HG03025 (cell line): ENCODE measurements at regions not wholly inside any gene's neighbourhood (a gene's known extent, or its start where the extent isn't known, plus 50 kb on each side); places are given as distances from the start of the nearest gene placed in this dataset.
"Not testable (repeated sequence)": the region's sequence is repeated elsewhere in the genome, so short reads cannot be mapped to it uniquely, and the experiment has no call there.

Experiments
- ATAC-seq: cut with Tn5 transposase; IDR thresholded peaks from one replicate; pipeline ENCODE4 v1.9.1; 2021; ENCODE audit warnings: mild to moderate bottlenecking, moderate library complexity; ENCODE audit not compliant: unreplicated experiment, low FRiP score

DNA sequence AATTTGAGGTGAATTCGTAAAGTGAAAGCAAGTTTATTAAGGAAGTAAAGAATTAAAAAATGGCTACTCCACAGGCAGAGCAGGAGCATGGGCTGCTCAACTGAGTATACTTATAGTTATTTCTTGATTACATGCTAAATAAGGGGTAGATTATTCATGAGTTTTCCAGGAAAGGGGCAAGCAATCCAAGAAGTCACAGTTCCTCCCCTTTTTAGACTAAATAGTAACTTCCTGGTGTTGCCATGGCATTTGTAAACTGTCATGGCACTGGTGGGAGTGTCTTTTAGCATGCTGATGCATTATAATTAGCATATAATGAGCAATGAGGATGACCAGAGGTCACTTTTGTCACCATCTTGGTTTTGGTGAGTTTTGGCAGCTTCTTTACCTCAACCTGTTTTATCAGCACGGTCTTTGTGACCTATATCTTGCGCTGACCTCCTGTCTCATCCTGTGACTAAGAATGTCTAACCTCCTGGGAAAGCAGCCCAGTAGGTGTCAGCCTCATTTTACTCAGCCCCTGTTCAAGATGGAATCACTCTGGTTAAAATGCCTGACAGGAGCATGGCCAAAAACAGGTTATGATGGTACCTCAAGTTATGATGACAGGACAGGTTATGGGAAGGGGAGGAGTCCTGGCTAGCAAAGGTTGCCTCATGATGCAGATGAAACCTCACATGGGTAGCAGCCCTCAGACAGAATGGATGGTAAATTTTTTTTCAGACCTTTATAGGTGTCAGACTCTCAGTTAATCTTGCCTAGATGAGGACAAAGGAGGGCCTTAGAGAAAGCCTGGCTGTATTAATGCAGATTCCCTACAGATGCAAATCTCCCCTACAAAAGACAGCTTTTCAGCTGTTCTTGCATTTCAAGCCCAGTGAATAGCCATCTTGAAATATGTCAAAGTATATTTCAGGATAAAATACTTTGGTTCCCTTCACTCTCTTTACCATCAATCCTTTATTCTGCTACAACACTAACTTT lies 49.7 kb downstream of the SIPA1L2 start:
- no peak for ATAC-seq

DNA sequence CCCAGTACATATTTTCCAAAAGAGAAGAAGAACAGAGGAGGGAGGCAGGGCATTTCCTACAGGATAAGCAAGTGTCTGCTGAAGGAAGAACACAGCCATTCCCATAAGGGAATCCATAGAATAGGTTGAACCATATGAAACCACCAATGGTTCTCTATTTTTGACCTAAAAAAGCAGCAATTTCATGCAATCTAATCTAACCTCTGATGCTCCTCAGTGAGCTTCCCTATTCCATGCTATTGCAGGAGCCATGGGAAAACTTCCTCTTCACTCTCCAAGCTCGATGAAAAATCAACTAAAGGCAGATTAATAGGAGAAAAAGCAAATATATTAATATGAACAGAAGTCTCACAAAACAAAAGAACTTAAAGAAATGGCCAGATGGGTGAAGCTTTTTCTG lies 50.5 kb downstream of the SIPA1L2 start:
- no peak for ATAC-seq

DNA sequence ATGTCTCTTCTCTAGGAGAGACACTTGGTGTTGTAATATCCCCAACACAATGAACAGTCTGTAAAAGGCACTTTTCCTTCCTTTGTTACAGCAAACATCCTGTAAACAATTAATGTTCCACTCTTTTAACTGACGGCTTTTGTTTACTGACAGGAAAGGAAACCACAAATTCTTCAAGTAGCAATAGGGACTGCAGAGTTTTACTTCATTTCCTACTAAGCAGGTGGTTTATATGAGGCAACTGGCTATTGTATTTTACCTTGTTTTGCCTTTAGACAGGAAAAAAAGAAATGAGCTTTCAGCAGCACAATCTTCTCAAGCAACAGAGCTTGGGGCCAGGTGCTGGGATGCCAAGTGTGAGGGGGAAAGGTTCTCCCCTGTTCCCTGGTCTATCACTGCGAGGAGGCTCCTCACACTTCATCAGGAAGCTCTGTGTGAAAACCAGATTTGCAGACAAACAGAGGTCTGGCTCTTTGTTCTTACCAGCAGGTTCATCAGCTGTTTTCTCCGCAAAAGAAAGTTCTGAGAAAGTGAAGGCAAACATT lies 51.2 kb downstream of the SIPA1L2 start:
- no peak for ATAC-seq

DNA sequence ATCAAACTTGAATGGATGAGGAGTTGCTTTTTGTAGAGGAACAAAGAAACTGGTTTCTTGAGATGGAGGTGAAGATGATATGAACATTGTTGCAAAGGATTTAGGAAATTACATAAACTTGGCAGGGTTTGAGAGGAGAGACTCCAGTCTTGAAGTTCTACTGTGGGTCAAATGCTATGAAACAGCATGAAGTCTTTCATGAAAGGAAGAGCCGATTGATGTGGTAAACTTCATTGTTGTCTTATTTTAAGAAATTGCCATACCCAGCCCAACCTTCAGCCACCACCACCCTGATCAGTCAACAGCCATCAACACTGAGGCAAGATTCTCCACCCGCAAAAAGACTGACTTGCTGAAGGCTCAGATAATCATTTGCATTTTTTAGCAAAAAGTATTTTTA lies 52.2 kb downstream of the SIPA1L2 start:
- ATAC-seq = no peak

DNA sequence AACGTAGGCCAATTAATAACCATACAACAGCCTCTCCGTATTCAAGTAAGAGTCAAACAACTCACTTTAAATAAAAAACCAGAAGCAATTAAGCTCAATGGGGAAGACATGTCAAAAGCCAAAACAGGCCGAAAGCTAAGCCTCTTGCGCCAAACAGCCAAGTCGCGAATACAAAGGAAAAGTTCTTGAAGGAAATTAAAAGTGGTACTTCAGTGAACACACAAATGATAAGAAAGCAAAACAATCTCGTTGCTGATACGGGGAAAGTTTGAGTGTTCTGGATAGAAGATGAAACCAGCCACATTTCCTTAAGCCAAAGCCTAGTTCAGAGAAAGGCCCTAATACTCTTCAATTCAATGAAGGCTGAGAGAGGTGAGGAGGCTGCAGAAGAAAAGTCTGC lies 53.4 kb downstream of the SIPA1L2 start:
- no peak for ATAC-seq

DNA sequence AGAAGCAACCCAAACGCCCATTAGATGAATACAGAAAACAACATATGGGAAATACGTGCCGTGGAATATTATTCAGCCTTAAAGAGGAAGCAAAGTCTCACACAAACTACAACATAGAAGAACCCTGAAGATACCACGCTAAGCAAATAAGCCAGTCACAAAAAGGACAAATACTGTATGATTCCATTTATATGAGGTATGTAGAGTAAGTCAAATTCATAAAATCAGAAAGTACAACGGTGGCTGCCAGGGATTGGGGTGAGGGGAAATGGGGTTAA lies 54.2 kb downstream of the SIPA1L2 start:
- no peak for ATAC-seq

DNA sequence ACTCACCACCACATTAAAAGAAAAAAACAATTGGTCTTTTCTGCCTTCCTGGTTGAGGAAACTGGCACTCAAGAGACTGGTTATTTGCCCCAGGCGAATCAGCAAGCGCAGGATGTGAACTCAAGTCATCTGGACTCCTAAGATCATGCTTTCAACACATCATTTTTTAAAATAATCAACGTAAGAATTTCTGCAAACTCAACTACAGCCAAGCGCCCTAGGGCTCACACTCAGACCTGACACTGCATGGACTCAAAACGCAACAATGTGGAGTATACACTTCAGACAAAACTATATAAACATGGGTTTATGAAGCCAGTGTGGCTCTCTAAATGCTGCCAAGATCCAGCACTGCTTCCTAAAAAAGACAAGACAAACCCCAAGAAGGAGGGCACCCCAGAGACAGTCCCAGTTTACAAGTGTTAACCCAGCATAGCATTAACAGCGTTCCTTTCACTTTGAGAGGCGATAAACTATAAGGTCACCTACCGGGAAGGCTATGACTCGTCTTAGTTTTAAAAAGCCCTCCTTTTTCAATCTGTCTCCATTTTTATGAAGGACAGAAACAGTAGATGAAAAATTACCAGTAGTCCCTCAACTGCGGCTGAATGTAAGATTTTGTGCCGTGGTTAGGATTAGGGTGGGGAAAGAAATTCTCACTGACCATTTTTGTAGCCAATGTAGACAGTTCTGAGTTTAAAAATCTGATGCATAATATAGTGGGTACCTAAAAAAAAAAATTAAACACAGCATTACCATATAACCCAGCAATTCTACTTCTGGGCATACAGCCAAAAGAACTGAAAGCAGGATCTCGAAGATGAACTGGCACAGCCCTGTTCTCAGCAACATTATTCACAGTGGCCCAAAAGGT lies 54.8 kb downstream of the SIPA1L2 start:
- no peak for ATAC-seq

DNA sequence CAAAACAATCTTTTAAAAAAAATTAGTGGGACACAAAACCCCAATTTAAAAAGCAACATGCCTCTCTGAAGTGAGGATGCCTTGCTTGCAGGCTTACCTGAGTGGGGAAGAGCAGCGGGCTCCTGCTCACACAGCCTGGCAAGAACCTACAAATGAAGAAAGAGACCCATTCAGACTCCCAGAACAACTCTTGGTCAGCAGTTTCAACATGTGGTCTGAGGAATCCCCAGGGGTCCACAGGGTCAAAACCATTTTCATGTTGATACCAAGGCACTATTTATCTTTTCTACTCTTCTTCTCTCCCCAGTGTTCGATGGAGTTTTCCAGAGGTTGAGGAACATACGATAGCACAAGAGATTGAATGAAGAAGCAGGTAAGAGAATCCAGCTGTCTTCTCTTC lies 55.9 kb downstream of the SIPA1L2 start:
- no peak for ATAC-seq

DNA sequence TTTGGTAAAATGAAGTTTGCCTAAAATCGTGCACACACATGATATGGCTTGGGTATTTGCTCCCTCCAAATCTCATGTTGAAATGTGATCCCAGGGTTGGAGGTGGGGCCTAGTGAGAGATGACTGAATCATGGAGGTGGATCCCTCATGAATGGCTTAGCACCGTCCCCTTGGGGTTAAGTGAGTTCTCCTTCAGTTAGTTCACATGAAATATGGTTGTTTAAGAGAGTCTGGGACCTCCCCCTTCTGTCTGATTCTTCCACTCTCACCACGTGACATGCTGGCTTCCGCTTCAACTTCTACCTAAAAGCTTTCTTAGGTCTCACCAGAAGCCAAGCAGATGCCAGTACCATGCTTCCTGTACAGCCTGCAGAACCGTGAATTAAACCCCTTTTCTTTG lies 58.4 kb downstream of the SIPA1L2 start:
- no peak for ATAC-seq

DNA sequence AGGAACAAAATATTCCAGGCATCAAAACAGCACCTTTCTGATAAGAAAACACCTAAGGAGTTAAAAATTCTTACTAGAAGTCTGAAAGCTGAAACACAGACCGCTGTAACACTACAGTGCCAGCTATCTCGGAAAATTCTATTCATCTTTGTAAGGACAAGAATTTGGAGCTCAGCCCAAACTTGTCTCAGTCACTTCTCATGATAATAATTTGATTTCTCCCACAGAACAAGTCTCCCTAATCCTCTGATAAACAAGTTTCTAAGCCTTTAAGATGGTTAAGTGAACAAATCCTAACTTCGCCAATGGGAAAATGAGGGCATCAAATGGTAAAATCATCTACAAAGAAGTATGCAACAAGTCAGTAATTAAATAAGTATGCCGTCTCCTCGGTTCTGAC lies 59.9 kb downstream of the SIPA1L2 start:
- ATAC-seq = no peak

DNA sequence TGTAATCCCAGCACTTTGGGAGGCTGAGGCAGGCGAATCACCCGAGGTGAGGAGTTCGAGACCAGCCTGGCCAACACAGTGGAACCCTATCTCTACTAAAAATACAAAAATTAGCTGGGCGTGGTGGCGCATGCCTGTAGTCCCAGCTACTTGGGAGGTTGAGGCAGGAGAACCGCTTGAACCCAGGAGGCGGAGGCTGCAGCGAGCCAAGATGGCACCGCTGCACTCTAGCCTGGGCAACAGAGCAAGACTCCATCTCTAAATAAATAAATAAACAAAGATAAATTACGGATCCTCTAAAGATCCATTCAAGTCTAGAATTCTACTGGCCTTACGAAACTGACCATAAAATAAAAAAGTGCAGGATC lies 60.4 kb downstream of the SIPA1L2 start:
- ATAC-seq = not testable (repeated sequence)

DNA sequence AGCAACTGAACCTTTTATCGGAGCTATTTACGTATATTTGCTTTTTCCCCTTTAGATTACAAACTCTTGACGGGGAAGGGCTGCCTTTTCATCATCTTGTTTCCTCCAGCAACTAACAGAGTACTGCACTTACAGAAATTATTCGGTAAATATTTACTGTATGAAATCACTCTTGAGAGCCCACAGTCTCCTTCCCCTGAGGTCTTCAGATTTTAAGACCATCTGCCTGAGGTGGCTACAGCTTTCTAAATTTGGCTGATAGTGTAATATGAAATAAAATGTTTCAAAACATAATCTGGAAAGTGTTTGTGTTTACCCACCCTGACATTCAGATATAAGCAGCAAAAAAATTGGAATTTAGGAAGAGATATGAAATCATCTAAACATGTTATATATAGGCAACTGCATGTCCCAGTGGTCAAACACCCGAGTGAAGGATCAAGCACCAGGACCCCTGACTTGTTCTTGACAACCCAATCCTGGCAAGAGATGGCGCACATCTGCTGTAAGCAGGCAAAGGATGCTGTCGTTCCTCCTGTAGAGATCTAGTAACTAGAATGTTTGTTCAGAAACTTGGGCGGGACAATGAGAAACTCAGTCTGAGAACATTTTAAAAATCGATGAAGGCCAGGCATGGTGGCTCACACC lies 60.9 kb downstream of the SIPA1L2 start:
- ATAC-seq = no peak

DNA sequence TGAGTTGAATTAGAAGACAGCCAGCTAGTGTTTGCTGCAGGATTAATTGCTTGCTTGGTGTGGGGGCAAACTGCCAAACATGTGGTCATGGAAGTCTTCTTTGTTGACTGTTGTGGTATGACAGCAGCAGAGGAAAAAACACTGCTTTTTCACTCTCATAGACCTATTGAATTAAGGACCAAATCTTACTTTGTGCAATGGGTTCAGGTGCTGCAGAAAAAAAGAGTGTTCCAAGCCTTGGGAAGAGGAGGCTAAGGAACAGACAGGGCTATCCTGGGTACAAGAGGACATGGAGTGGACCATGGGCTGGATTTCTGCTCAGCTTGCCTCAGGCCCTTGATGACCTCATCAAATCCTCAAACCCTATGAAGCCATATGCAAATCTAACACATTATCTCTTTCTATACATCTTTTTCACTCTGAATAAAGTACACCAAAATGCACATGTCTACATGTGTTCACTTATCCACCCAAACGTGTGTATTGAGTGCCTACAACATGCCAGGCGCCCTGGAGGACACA lies 61.5 kb downstream of the SIPA1L2 start:
- no peak for ATAC-seq

DNA sequence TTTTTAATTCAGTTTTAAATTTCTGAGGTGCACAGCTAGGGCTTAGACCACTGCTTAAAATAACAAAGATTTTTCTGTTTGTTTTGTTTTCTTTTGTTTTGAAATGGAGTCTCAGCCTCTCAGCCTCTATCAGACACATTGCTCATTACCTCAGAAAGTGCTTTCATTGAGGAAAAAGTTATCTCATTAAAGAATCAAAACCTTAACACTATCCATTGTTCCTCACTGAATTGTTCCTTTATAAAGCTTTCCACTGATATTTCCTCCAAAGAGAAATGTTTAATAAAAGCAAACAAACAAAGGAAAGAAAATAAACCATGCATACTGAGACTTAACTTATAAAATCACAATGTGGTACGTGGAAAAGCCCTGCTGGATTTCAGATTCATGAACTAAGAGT lies 63.8 kb downstream of the SIPA1L2 start:
- ATAC-seq = no peak

DNA sequence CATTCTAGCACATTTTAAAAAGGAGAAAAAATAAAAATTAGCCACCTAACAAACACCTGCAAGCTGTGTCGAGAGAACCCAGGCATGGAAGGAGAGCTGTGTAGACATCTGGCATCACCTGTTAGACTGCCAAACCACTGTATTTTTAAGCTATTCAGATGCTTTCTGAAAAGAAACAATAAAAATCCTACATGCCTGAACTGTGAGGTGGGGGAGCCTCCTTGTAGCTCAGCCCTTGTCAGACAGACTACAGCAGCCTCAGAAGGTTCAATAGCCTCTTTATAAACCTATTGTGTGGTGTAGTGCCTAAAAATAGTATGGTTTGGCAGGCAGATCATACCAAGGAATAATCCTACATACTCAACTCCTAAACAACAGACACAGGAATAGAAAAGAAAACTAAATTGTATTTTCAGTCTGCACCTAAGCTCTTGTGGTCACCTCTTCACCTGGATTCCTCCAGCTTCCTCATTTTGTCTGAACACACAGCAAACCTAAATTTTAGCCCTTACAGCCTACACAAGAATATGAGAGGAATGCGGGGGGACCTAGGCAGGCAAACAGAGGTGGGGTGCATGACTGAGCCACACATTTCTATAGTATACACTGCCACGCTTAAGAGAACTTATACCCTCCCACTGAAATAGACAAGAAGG lies 67.0 kb downstream of the SIPA1L2 start:
- no peak for ATAC-seq

DNA sequence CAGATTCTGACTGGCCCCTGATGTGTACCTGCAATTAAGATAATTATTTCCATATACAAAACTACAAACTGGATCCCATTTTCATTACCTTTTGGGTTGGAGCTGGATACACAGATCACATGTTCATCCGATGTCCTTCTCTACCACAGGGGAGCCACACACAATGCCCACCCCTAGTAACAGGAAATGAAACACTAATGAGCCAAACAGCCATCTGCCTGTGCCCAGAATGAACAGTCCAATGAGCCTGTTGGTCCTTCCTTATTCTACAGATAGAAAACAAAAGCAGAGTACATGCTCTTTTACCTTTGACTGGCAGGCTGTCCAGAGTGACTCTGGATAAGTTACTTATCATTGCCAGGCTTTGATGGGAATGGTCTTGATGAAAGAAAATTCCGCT lies 68.6 kb downstream of the SIPA1L2 start:
- ATAC-seq = no peak

DNA sequence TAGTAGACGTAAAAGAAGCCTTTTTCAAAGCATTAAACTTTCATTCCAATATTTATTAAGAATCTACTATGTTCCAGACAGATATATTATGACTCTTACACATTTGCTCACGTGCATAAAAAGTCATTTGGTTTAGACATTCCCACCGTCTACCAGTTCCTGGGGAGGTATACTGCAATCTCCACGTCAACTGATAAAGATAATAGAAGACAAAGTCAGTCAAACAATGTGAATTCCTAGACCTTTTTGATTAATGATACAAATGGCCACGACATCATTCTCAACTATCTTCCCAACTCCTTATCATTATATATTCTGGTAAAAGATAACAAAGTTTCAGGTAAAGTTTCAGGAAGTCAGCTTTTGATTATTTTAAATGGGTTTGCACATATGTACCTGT lies 69.0 kb downstream of the SIPA1L2 start:
- no peak for ATAC-seq

DNA sequence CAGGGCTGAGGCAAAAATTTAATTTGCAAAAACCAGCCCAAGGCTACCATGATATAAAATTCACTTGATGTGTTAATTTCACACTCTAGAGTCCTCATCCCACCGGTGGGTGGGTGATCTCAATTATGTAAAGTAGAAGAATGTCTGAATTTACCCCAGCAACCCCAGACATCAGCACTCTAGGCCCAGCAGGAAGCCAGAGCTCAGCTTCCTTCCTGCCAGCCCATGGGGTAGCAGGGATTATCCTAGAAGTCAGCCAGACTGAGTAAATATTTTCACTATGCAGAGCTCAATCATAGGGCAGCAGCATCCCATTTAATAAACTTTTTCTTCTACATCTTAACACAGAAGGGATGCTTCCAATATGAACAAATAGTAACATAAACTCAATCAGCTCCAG lies 71.0 kb downstream of the SIPA1L2 start:
- ATAC-seq = no peak

DNA sequence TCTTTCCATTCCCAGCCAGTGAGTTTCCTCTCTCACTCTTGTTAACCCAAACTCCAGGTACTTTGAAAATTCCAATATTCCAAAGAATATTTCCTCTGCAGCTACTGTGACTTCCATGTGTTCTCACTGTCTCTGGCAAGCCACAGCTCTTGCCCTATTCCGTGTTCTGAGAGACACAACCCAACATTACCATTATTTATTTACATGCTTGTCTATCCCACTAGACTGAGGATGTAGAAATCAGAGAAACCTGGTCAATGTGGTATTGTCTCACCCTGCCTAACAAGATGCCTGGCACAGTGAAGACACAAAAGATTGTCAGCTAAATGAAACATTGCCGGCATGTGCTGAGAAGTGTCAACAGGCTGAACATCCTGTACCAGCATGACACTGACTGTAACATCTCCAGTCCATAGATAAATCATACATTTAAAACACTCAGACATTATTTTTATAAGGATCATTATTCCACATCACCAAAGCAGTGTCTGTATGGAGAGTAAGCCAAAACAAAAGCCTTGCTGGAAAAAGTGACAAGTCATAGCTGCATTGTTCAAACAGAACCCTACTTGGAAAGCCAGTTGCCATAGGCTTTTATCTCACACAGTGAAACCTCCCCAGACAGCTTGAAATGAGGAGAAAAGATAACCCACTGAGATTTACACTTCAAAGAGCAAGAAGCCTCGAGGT lies 72.3 kb downstream of the SIPA1L2 start:
- no peak for ATAC-seq

DNA sequence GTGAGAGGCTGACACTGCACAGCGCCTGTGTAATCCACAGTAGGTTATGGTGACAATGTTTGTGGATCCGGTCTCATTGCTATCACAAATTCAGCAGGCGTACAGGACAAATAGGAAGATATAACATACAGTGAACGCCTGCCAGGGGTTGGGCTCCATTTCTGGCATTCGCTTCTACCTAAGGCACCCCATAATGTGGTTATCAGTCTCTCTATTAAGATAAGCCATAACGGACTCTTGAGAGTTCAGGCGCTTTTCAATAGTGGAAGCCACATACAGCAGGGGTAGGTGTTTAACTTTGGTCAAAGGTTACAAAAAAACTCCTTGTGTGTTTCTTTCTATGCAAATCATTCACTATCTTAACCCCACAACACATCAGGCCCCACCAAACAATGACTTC lies 72.8 kb downstream of the SIPA1L2 start:
- ATAC-seq = no peak
